ENCODE measurements at regions not wholly inside any gene's neighbourhood (a gene's known extent, or its start where the extent isn't known, plus 50 kb on each side); places are given as distances from the start of the nearest gene placed in this dataset.

- TF ChIP-seq CTCF (IDR thresholded peaks at IDR 0.05) (no peak), EZH2 (IDR thresholded peaks at IDR 0.05) (no peak), EZH2phosphoT487 (IDR thresholded peaks at IDR 0.05) (no peak)
Measured at GRCh38 chr2:100704156-100704555, 115.8 kb upstream of the NPAS2 start.
